ENCODE measurements at regions not wholly inside any gene's neighbourhood (a gene's known extent, or its start where the extent isn't known, plus 50 kb on each side); places are given as distances from the start of the nearest gene placed in this dataset.
"Not testable (repeated sequence)": the region's sequence is repeated elsewhere in the genome, so short reads cannot be mapped to it uniquely, and the experiment has no call there.

DNA sequence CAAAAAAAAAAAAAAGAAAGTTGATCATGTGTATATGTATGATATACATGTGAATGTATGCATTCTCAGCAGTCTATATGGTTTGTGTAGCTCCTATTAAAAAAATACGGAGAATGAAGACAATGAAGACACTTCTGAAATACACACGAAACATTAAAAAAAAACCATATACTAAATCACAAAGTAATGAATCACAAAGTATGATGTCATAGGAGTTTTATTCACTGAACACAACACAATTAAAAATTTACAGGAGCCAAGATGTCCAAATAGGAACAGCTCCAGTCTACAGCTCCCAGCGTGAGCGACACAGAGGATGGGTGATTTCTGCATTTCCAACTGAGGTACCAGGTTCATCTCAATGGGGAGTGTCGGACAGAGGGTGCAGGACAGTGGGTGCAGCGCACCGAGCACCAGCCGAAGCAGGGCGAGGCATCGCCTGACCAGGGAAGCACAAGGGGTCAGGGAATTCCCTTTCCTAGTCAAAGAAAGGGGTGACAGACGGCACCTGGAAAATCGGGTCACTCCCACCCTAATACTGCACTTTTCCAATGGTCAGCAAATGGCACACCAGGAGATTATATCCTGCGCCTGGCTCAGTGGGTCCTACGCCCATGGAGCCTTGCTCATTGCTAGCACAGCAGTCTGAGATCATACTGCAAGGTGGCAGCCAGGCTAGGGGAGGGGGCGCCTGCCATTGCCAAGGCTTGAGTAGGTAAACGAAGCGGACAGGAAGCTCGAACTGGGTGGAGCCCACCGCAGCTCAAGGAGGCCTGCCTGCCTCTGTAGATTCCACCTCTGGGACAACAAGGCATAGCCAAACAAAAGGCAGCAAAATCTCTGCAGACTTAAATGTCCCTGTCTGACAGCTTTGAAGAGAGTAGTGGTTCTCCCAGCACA, 53.9 kb upstream of the TUSC1 start:
- TF ChIP-seq, protein P1, sequence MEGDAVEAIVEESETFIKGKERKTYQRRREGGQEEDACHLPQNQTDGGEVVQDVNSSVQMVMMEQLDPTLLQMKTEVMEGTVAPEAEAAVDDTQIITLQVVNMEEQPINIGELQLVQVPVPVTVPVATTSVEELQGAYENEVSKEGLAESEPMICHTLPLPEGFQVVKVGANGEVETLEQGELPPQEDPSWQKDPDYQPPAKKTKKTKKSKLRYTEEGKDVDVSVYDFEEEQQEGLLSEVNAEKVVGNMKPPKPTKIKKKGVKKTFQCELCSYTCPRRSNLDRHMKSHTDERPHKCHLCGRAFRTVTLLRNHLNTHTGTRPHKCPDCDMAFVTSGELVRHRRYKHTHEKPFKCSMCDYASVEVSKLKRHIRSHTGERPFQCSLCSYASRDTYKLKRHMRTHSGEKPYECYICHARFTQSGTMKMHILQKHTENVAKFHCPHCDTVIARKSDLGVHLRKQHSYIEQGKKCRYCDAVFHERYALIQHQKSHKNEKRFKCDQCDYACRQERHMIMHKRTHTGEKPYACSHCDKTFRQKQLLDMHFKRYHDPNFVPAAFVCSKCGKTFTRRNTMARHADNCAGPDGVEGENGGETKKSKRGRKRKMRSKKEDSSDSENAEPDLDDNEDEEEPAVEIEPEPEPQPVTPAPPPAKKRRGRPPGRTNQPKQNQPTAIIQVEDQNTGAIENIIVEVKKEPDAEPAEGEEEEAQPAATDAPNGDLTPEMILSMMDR (IDR thresholded peaks at IDR 0.05): not testable (repeated sequence)
- TF ChIP-seq POLR2A (IDR thresholded peaks at IDR 0.05): not testable (repeated sequence)

Measured in testis (tissue), 2 donors.